Esophagus squamous epithelium (tissue), 4 donors: ENCODE measurements at regions not wholly inside any gene's neighbourhood (a gene's known extent, or its start where the extent isn't known, plus 50 kb on each side); places are given as distances from the start of the nearest gene placed in this dataset.

Source experiments
- POLR2A ChIP-seq, 4 donors: fragments of 450-650 bp; IDR thresholded peaks; one replicate each; pipeline ENCODE4 v1.6.1; 2017; ENCODE audit warnings: antibody characterized with exemption in 4 of 4, mild to moderate bottlenecking in 4 of 4, moderate library complexity in 3 of 4
- TF ChIP-seq, protein P1 (sequence below), 6 experiments: fragments of 450-650 bp in 4 of 6; fragments of 200-600 bp in 2 of 6; sonication (generic) in 2 of 6; IDR thresholded peaks; one replicate each; pipeline ENCODE4 v1.5.1; 2016 to 2019; ENCODE audit warnings: antibody characterized with exemption in 6 of 6, mild to moderate bottlenecking in 4 of 6, moderate library complexity in 4 of 6

DNA sequence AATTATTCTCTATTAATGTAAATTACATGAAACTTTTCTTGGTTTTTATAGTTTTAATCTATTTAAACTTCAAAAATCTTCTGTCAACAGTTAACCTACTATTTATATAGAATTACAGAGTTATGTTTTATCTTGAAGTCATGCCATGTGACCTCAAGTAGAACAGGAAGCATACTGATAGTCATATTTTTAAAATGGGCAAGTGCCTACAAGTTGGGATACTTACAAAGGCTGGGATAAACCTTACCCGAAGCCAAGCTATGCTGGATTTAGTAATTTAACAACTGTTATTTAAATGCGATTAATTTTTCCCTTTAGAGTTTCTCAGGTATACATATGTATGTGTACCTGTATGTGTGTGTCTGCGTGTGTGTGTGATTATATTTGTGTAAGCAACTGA is 266.9 kb downstream of the RASSF9 start:
- TF ChIP-seq, protein P1, sequence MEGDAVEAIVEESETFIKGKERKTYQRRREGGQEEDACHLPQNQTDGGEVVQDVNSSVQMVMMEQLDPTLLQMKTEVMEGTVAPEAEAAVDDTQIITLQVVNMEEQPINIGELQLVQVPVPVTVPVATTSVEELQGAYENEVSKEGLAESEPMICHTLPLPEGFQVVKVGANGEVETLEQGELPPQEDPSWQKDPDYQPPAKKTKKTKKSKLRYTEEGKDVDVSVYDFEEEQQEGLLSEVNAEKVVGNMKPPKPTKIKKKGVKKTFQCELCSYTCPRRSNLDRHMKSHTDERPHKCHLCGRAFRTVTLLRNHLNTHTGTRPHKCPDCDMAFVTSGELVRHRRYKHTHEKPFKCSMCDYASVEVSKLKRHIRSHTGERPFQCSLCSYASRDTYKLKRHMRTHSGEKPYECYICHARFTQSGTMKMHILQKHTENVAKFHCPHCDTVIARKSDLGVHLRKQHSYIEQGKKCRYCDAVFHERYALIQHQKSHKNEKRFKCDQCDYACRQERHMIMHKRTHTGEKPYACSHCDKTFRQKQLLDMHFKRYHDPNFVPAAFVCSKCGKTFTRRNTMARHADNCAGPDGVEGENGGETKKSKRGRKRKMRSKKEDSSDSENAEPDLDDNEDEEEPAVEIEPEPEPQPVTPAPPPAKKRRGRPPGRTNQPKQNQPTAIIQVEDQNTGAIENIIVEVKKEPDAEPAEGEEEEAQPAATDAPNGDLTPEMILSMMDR (IDR thresholded peaks at IDR 0.05), result no peak
- TF ChIP-seq POLR2A (IDR thresholded peaks at IDR 0.05), result no peak
